NCI-H2029 treated with DMSO at 0.1 percent for 48 hours (cell line): ENCODE measurements at regions not wholly inside any gene's neighbourhood (a gene's known extent, or its start where the extent isn't known, plus 50 kb on each side); places are given as distances from the start of the nearest gene placed in this dataset.
"Not testable (repeated sequence)": the region's sequence is repeated elsewhere in the genome, so short reads cannot be mapped to it uniquely, and the experiment has no call there.

Experiments
- DNase-seq: peaks from one replicate; lab custom pipeline; 2025; lab: John Stamatoyannopoulos, UW

GRCh38 chr3:18236726-18237125 is 188.4 kb downstream of the SATB1 start:
- no peak for DNase-seq

GRCh38 chr3:18234717-18235335 is 190.3 kb downstream of the SATB1 start:
- DNase-seq = peak; percentile 76

- DNase-seq = peak; percentile 47
These were observed 191.0 kb downstream of the SATB1 start for GRCh38 chr3:18233987-18234716.

GRCh38 chr3:18232317-18232716 is 192.8 kb downstream of the SATB1 start:
- DNase-seq = no peak

GRCh38 chr3:18228060-18228459 is 197.1 kb downstream of the SATB1 start:
- no peak for DNase-seq

- DNase-seq = no peak
These were observed 199.4 kb downstream of the SATB1 start for GRCh38 chr3:18225709-18226108.

GRCh38 chr3:18224426-18224825 is 200.7 kb downstream of the SATB1 start:
- DNase-seq = no peak

- DNase-seq = no peak
These were observed 201.2 kb downstream of the SATB1 start for GRCh38 chr3:18223974-18224373.

- DNase-seq = no peak
These were observed 201.6 kb downstream of the SATB1 start for GRCh38 chr3:18223571-18223970.

GRCh38 chr3:18222686-18223085 is 202.5 kb downstream of the SATB1 start:
- no peak for DNase-seq

- DNase-seq = no peak
These were observed 207.5 kb downstream of the SATB1 start for GRCh38 chr3:18217507-18218174.

GRCh38 chr3:18216996-18217395 is 208.1 kb downstream of the SATB1 start:
- DNase-seq = no peak

- no peak for DNase-seq
These were observed 209.5 kb downstream of the SATB1 start for GRCh38 chr3:18215639-18216038.

- DNase-seq = no peak
These were observed 214.0 kb downstream of the SATB1 start for GRCh38 chr3:18211116-18211515.

GRCh38 chr3:18208856-18209255 is 216.3 kb downstream of the SATB1 start:
- DNase-seq = no peak

GRCh38 chr3:18208091-18208490 is 217.0 kb downstream of the SATB1 start:
- no peak for DNase-seq

GRCh38 chr3:18207226-18207625 is 217.9 kb downstream of the SATB1 start:
- no peak for DNase-seq

GRCh38 chr3:18205701-18206100 is 219.4 kb downstream of the SATB1 start:
- not testable (repeated sequence) for DNase-seq

GRCh38 chr3:18201315-18201714 is 223.8 kb downstream of the SATB1 start:
- DNase-seq = no peak

GRCh38 chr3:18199757-18200156 is 225.4 kb downstream of the SATB1 start:
- DNase-seq = no peak

- no peak for DNase-seq
These were observed 229.3 kb downstream of the SATB1 start for GRCh38 chr3:18195836-18196235.

- no peak for DNase-seq
These were observed 230.7 kb downstream of the SATB1 start for GRCh38 chr3:18194431-18194830.

- no peak for DNase-seq
These were observed 234.5 kb downstream of the SATB1 start for GRCh38 chr3:18190646-18191045.
